H1 (cell line): ENCODE measurements at regions not wholly inside any gene's neighbourhood (a gene's known extent, or its start where the extent isn't known, plus 50 kb on each side); places are given as distances from the start of the nearest gene placed in this dataset.

Source experiments
- EGR1 ChIP-seq: IDR thresholded peaks from 2 replicates; pipeline ENCODE4 v1.6.1; 2011; ENCODE audit warnings: low read depth, low read length, borderline replicate concordance
- EP300 ChIP-seq, 2 experiments: IDR thresholded peaks; 1 replicate in 1 of 2; 2 replicates in 1 of 2; pipeline ENCODE4 v1.6.1; 2011 to 2012; ENCODE audit warnings: low read depth in 2 of 2, low read length in 2 of 2, mild to moderate bottlenecking in 2 of 2, borderline replicate concordance in 1 of 2, inconsistent platforms in 1 of 2, moderate library complexity in 1 of 2
- GABPA ChIP-seq: IDR thresholded peaks from 2 replicates; pipeline ENCODE4 v1.6.1; 2011; ENCODE audit warnings: mild to moderate bottlenecking, low read length, moderate library complexity, borderline replicate concordance; ENCODE audit not compliant: insufficient read depth
- HDAC2 ChIP-seq, 2 experiments: fragments of 300-600 bp in 1 of 2; sonication (generic) in 1 of 2; IDR thresholded peaks; 2 replicates each; pipeline ENCODE4 v1.6.1; 2011 to 2012; ENCODE audit warnings: low read depth in 2 of 2, low read length in 2 of 2, mild to moderate bottlenecking in 2 of 2, moderate library complexity in 2 of 2, borderline replicate concordance in 1 of 2, inconsistent platforms in 1 of 2
- JUN ChIP-seq: IDR thresholded peaks from 2 replicates; pipeline ENCODE4 v1.6.1; 2011; ENCODE audit warnings: low read depth, mild to moderate bottlenecking, improper control_type of control experiment, low read length
- NANOG ChIP-seq: IDR thresholded peaks from 2 replicates; pipeline ENCODE4 v1.6.1; 2011; ENCODE audit warnings: low read length, low read depth, mild to moderate bottlenecking, inconsistent platforms; ENCODE audit not compliant: insufficient read depth, poor library complexity, severe bottlenecking
- RFX5 ChIP-seq: IDR thresholded peaks from 2 replicates; pipeline ENCODE4 v1.6.1; 2011; ENCODE audit warnings: low read depth, low read length, improper control_type of control experiment, borderline replicate concordance
- YY1 ChIP-seq: IDR thresholded peaks from 2 replicates; pipeline ENCODE4 v1.6.1; 2011; ENCODE audit warnings: low read depth, mild to moderate bottlenecking, low read length
- TF ChIP-seq, protein P1 (sequence below), 3 experiments: IDR thresholded peaks; 1 replicate in 2 of 3; 2 replicates in 1 of 3; pipeline versions ENCODE4 v1.5.1 to v1.6.1; 2011; ENCODE audit warnings: low read length in 3 of 3, mild to moderate bottlenecking in 3 of 3, inconsistent platforms in 2 of 3, low read depth in 1 of 3, moderate library complexity in 1 of 3; ENCODE audit not compliant: insufficient read depth in 1 of 3; ENCODE audit errors: control extremely low read depth in 1 of 3
- TF ChIP-seq, protein P2 (sequence below): IDR thresholded peaks from 2 replicates; pipeline ENCODE4 v1.6.1; 2012; ENCODE audit warnings: inconsistent platforms

- TF ChIP-seq YY1, result no peak
- no peak for TF ChIP-seq HDAC2 (IDR thresholded peaks at IDR 0.05; ENCODE audit: borderline replicate concordance in 1 of 2, low read depth in 2 of 2, low read length in 2 of 2)
- no peak for TF ChIP-seq RFX5
- no peak for TF ChIP-seq NANOG
- TF ChIP-seq, protein P1, sequence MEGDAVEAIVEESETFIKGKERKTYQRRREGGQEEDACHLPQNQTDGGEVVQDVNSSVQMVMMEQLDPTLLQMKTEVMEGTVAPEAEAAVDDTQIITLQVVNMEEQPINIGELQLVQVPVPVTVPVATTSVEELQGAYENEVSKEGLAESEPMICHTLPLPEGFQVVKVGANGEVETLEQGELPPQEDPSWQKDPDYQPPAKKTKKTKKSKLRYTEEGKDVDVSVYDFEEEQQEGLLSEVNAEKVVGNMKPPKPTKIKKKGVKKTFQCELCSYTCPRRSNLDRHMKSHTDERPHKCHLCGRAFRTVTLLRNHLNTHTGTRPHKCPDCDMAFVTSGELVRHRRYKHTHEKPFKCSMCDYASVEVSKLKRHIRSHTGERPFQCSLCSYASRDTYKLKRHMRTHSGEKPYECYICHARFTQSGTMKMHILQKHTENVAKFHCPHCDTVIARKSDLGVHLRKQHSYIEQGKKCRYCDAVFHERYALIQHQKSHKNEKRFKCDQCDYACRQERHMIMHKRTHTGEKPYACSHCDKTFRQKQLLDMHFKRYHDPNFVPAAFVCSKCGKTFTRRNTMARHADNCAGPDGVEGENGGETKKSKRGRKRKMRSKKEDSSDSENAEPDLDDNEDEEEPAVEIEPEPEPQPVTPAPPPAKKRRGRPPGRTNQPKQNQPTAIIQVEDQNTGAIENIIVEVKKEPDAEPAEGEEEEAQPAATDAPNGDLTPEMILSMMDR (IDR thresholded peaks at IDR 0.05; ENCODE audit: control extremely low read depth in 1 of 3, insufficient read depth in 1 of 3, low read depth in 1 of 3, low read length in 3 of 3), result no peak
- no peak for TF ChIP-seq GABPA
- TF ChIP-seq JUN, result no peak
- TF ChIP-seq, protein P2, sequence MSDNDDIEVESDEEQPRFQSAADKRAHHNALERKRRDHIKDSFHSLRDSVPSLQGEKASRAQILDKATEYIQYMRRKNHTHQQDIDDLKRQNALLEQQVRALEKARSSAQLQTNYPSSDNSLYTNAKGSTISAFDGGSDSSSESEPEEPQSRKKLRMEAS, result no peak
- TF ChIP-seq EGR1, result no peak
- TF ChIP-seq EP300 (IDR thresholded peaks at IDR 0.05; ENCODE audit: borderline replicate concordance in 1 of 2, low read depth in 2 of 2, low read length in 2 of 2), result no peak
Measured at GRCh38 chr5:32928761-32929160, 217.6 kb downstream of the NPR3 start.
